ENCODE measurements at regions not wholly inside any gene's neighbourhood (a gene's known extent, or its start where the extent isn't known, plus 50 kb on each side); places are given as distances from the start of the nearest gene placed in this dataset.

DNA sequence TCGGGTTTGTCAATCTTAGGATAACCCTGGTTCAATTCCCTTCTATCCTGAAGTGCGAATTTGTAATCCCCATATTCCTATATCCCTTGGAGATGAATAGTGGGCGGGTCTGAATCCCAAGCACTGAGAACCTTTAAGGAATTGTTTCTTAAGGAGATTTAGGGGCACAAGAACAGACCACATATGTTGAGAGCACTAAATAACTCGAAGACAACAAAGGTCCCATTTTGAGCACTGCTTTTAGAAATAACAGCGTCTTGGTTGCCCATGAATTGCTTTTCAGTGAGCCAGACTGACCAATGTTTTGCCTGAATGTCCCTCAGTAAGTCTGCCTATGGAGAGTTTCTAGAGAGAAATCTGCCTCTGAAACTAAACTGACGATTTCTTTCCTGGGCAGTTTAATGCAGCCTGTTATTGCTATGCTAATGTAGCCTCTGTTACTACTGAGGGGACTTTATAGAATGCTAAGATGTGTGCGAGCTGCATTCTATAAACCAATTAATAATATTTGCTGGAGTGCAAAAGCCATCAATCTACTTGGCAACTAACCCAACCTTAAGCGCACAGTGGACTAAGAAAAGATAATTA lies 445.0 kb upstream of the DMAC1 start:
- Mint-ChIP-seq H3K4me3 (ENCODE audit: low read depth, unreplicated experiment) (no peak overlapping the region), H3K9me3 (ENCODE audit: low read depth, unreplicated experiment) (peaks cover 3% of the 10 kb centered on the region), H3K27ac (ENCODE audit: unreplicated experiment) (no peak overlapping the region), H3K27me3 (ENCODE audit: unreplicated experiment) (no peaks in the 10 kb centered on the region), H3K4me1 (ENCODE audit: low read depth, unreplicated experiment) (no peaks in the 10 kb centered on the region), H3K36me3 (ENCODE audit: insufficient read depth, unreplicated experiment) (no peaks in the 10 kb centered on the region)
- TF ChIP-seq, protein P1, sequence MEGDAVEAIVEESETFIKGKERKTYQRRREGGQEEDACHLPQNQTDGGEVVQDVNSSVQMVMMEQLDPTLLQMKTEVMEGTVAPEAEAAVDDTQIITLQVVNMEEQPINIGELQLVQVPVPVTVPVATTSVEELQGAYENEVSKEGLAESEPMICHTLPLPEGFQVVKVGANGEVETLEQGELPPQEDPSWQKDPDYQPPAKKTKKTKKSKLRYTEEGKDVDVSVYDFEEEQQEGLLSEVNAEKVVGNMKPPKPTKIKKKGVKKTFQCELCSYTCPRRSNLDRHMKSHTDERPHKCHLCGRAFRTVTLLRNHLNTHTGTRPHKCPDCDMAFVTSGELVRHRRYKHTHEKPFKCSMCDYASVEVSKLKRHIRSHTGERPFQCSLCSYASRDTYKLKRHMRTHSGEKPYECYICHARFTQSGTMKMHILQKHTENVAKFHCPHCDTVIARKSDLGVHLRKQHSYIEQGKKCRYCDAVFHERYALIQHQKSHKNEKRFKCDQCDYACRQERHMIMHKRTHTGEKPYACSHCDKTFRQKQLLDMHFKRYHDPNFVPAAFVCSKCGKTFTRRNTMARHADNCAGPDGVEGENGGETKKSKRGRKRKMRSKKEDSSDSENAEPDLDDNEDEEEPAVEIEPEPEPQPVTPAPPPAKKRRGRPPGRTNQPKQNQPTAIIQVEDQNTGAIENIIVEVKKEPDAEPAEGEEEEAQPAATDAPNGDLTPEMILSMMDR (IDR thresholded peaks at IDR 0.05; ENCODE audit: unreplicated experiment), result no peak
- intact Hi-C loops (cut with micrococcal nuclease; ENCODE audit: unreplicated experiment), result no loop called here
- CTCF ChIA-PET, result no interaction called here
- BruUV-seq (replicated peaks), result no TSS peak
- no peak for DNase-seq

GRCh38 chr9:8241201-8241600 lies 441.6 kb upstream of the DMAC1 start:
- H3K9me3 Mint-ChIP-seq (ENCODE audit: low read depth, unreplicated experiment), result peaks cover 3% of the 10 kb centered on the region
- DNase-seq, result no peak
- no TSS peak for BruUV-seq (replicated peaks)
- H3K27ac Mint-ChIP-seq (ENCODE audit: unreplicated experiment), result no peak overlapping the region
- intact Hi-C loops (cut with micrococcal nuclease; ENCODE audit: unreplicated experiment), result no loop called here
- no peaks in the 10 kb centered on the region for H3K27me3 Mint-ChIP-seq (ENCODE audit: unreplicated experiment)
- H3K36me3 Mint-ChIP-seq (ENCODE audit: insufficient read depth, unreplicated experiment), result no peaks in the 10 kb centered on the region
- TF ChIP-seq, protein P1 (IDR thresholded peaks at IDR 0.05; ENCODE audit: unreplicated experiment), result no peak
- no peaks in the 10 kb centered on the region for H3K4me1 Mint-ChIP-seq (ENCODE audit: low read depth, unreplicated experiment)
- no peak overlapping the region for H3K4me3 Mint-ChIP-seq (ENCODE audit: low read depth, unreplicated experiment)
- CTCF ChIA-PET, result no interaction called here

- intact Hi-C loops (cut with micrococcal nuclease; ENCODE audit: unreplicated experiment), result no loop called here
- H3K4me1 Mint-ChIP-seq (ENCODE audit: low read depth, unreplicated experiment), result no peaks in the 10 kb centered on the region
- no peaks in the 10 kb centered on the region for H3K27me3 Mint-ChIP-seq (ENCODE audit: unreplicated experiment)
- no peak overlapping the region for H3K27ac Mint-ChIP-seq (ENCODE audit: unreplicated experiment)
- CTCF ChIA-PET, result no interaction called here
- DNase-seq, result no peak
- no TSS peak for BruUV-seq (replicated peaks)
- TF ChIP-seq, protein P1 (IDR thresholded peaks at IDR 0.05; ENCODE audit: unreplicated experiment), result no peak
- no peaks in the 10 kb centered on the region for H3K36me3 Mint-ChIP-seq (ENCODE audit: insufficient read depth, unreplicated experiment)
- H3K4me3 Mint-ChIP-seq (ENCODE audit: low read depth, unreplicated experiment), result no peak overlapping the region
- H3K9me3 Mint-ChIP-seq (ENCODE audit: low read depth, unreplicated experiment), result peaks cover 3% of the 10 kb centered on the region
Measured at GRCh38 chr9:8237096-8237495, 437.5 kb upstream of the DMAC1 start.

DNA sequence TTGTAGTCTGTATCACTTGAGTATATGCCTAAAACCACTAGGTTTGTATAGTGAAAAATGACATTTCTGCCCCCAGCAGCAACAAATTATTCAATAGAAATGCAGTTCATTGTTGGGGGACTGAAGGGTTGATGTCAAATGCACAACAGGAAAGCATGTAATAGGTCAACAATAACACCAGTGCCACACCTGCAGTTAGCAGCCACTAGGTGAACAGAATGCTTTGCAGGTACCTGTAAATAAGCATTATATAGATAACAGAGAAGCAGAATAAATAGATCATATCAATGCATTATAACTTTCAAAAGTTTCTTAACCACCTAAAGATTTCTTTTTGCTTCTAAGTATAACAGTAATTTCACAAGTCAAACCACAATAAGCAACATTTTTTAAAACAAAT lies 435.9 kb upstream of the DMAC1 start:
- BruUV-seq (replicated peaks), result no TSS peak
- no peak for DNase-seq
- Mint-ChIP-seq H3K9me3 (ENCODE audit: low read depth, unreplicated experiment) (peaks cover 3% of the 10 kb centered on the region), H3K27me3 (ENCODE audit: unreplicated experiment) (no peaks in the 10 kb centered on the region), H3K27ac (ENCODE audit: unreplicated experiment) (no peak overlapping the region), H3K4me3 (ENCODE audit: low read depth, unreplicated experiment) (no peak overlapping the region), H3K36me3 (ENCODE audit: insufficient read depth, unreplicated experiment) (no peaks in the 10 kb centered on the region), H3K4me1 (ENCODE audit: low read depth, unreplicated experiment) (no peaks in the 10 kb centered on the region)
- TF ChIP-seq, protein P1 (IDR thresholded peaks at IDR 0.05; ENCODE audit: unreplicated experiment), result no peak
- intact Hi-C loops (cut with micrococcal nuclease; ENCODE audit: unreplicated experiment), result no loop called here
- CTCF ChIA-PET, result no interaction called here

All from Calu3 (cell line).